ENCODE measurements at regions not wholly inside any gene's neighbourhood (a gene's known extent, or its start where the extent isn't known, plus 50 kb on each side); places are given as distances from the start of the nearest gene placed in this dataset.
"Not testable (repeated sequence)": the region's sequence is repeated elsewhere in the genome, so short reads cannot be mapped to it uniquely, and the experiment has no call there.

GRCh38 chr16:29145086-29145485, 160.2 kb downstream of the LAT start:
- not testable (repeated sequence) for DNase-seq (ENCODE audit: low read depth)

DNA sequence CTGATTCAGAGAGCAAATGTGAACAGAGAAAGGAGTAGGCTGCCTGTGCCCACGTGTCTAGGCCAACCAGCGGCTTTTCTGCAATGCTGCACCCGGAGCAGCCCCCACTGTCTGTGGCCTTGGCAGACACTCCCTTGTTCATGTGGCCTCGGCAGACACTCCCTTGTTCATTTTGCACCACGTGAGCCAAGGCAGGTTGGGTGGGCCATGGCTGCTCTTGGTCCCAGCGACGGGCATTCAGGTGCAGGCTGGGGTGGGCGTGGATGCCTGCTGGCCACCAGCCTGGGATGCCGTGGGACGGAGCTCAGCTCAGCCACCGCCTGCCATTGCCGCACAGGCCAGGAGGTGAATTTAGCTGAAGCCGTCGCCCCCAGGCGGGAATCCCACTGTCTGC, 159.8 kb downstream of the LAT start:
- DNase-seq (ENCODE audit: low read depth) = not testable (repeated sequence)

DNA sequence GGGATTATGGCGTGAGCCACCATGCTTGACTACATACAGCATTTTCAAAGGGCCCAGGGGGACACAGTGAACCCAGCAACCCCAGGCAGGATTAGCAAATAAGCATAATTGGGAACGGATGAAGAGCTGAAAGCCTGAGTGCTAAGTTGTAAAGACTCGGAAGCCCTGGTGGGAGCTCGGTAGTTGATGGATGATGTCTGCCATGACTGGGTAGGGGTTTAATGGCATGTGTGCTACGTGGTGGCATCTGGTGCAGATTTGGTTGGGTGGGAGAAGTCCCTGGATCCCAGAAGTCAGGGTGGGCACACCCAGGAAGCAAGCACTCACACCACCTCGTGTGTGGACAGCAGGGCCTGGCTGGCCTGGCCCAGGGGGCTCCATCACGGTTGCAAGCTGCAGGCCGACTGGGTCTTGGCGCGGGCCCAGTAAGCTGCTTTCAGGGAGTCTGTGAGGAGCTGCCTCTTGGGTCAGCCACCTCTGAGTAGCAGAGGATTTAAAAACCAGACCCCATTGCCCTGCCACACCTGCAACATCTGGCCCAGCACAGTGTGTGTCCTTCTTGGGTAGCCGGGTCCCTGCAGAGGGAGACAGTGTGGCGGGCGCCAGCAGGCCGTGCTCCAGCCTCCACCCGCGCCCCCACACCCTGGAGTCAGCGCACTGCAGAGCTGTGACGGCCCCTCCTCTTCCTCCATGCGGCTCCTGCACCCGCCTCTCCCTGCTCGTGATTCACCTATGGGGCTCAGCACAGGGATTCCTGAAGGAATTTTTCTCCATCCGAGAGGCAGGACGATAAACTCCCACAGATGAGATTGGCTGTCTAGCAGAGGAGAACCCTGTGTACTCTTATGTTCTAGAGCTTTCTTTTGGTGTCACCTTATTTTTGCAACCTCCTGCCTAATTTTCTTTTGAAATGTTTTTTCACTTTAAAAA, 159.2 kb downstream of the LAT start:
- not testable (repeated sequence) for DNase-seq (ENCODE audit: low read depth)

- not testable (repeated sequence) for DNase-seq (ENCODE audit: low read depth)
Measured at GRCh38 chr16:29142506-29142905, 157.7 kb downstream of the LAT start.

GRCh38 chr16:29141586-29142324, 156.9 kb downstream of the LAT start:
- no peak for DNase-seq (ENCODE audit: low read depth)

- not testable (repeated sequence) for DNase-seq (ENCODE audit: low read depth)
Measured at GRCh38 chr16:29141121-29141520, 156.3 kb downstream of the LAT start.

GRCh38 chr16:29139901-29140855, 155.3 kb downstream of the LAT start:
- DNase-seq (ENCODE audit: low read depth) = not testable (repeated sequence)

- DNase-seq (ENCODE audit: low read depth) = no peak
Measured at GRCh38 chr16:29139261-29139802, 154.5 kb downstream of the LAT start.

GRCh38 chr16:29138698-29139097, 153.8 kb downstream of the LAT start:
- DNase-seq (ENCODE audit: low read depth) = not testable (repeated sequence)

GRCh38 chr16:29137894-29138662, 153.2 kb downstream of the LAT start:
- not testable (repeated sequence) for DNase-seq (ENCODE audit: low read depth)

GRCh38 chr16:29137461-29137860, 152.6 kb downstream of the LAT start:
- DNase-seq (ENCODE audit: low read depth) = not testable (repeated sequence)

- not testable (repeated sequence) for DNase-seq (ENCODE audit: low read depth)
Measured at GRCh38 chr16:29136916-29137315, 152.1 kb downstream of the LAT start.

GRCh38 chr16:29136046-29136696, 151.3 kb downstream of the LAT start:
- not testable (repeated sequence) for DNase-seq (ENCODE audit: low read depth)

- DNase-seq (ENCODE audit: low read depth) = not testable (repeated sequence)
Measured at GRCh38 chr16:29135098-29135497, 150.2 kb downstream of the LAT start.

GRCh38 chr16:29133681-29134430, 149.0 kb downstream of the LAT start:
- not testable (repeated sequence) for DNase-seq (ENCODE audit: low read depth)

DNA sequence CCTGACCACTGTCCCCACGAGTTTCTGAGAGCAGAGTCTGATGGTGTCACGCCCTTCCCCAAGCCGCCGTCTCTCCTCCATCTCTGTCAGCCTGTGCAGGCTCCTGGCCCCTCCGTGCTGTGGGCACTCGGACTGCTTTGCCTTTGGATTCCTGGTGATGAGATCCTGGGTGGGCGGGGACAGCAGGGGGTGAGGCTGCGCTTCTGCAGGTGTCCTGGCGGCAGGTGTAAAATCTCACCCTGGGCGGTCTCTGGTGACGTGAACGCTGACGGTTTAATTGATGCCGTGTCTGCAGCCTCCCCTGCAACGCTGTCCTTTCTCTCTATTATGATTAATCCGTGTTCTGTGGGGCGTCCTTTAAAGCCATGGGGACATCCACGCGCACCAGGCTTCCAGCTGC, 148.0 kb downstream of the LAT start:
- DNase-seq (ENCODE audit: low read depth) = not testable (repeated sequence)

DNA sequence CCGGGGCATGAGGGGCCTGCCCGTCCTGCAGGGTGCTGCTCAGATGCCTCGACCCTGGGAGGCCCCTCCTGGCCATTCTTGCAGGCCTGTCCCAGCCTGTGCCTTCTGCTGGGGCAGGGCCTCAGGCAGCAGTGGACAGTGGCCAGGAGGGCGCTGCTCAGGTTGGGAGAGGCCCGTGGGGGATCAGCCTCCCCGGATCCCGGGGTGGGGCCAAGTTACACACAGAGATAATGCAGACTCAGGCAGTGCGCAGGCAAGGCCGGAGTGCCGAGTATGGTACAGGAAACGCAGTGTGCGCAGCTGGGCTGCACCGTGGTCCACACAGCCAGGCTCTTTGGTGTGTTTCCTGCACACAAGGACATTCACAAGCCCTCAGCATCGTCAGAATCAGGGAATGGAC, 147.6 kb downstream of the LAT start:
- DNase-seq (ENCODE audit: low read depth) = not testable (repeated sequence)

DNA sequence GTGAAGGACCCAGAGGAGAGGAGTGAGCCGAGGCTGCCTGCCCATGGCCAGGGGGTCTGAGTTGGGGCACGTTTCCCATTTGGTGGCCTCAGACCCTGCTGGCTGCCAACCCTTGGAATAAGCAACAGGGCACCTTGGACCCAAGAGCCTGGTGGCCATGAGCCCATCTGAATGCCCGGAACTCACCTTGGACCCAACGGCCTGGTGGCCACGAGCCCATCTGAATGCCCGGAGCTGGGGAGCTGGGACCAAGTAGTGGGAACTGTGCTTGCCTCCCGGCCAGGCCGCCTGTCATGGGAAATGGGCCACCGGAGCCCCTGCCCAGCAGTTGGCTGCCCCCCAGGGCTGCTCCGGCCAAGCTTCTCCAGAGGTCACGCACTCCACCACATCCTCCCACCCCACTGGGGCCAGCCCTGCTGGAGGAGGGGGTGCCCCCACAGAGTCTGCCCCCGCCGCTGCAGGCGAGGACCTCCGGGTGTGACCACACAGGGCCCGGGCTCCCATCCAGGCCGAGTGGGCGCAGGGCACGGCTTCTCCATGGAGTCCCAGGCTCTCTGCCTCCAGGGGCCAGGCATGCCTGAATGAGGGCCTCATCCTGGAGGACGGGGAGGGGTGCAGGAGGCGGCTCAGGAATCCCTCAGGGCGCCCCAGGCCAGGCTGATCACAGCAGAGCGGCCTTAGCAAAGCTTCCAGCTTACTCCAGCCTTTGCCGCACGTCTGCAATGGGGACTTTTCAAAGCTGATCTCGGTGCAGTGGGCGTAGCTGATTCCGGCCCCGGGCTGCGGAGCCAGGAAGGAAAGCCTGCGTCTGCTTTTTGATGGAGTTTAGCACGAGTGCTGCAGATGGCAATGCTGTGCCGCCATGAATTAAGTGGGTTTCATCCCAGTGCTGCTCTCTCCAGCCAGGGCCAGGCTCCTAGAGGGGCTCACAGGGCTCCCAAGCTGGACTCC, 146.3 kb downstream of the LAT start:
- DNase-seq (ENCODE audit: low read depth) = not testable (repeated sequence)

All from stimulated activated CD8-positive, alpha-beta memory T cell treated with anti-CD3 and anti-CD28 coated beads, Interleukin-12 subunit alpha, Interleukin-12 subunit beta, amount 100 ng/mL, for 4 hours (primary cell).